Keratinocyte (primary cell): ENCODE measurements at regions not wholly inside any gene's neighbourhood (a gene's known extent, or its start where the extent isn't known, plus 50 kb on each side); places are given as distances from the start of the nearest gene placed in this dataset.

Experiments
- DNase-seq: peaks from one replicate; pipeline ENCODE4 v3.0.0-alpha.2; 2011; ENCODE audit warnings: low read depth, missing footprints, low spot score
- FAIRE-seq: peaks from 2 replicates; lab custom pipeline; 2011; peaks lifted over from hg19 to GRCh38; lab: Jason Lieb, UNC
- H2AFZ ChIP-seq: 2 replicates; pipeline ENCODE4 v1.6.0; 2012; ENCODE audit warnings: low read length, control low read depth, inconsistent platforms; ENCODE audit not compliant: control insufficient read depth
- H3K27ac ChIP-seq: 2 replicates; pipeline ENCODE4 v1.5.1; 2011; ENCODE audit warnings: low read length; ENCODE audit not compliant: control insufficient read depth, insufficient read depth
- H3K27me3 ChIP-seq: 3 replicates; pipeline ENCODE4 v1.6.0; 2011; ENCODE audit warnings: low read length; ENCODE audit not compliant: control insufficient read depth, insufficient read depth; ENCODE audit errors: extremely low read depth
- H3K36me3 ChIP-seq, 2 experiments: 2 replicates in 1 of 2; 3 replicates in 1 of 2; pipeline ENCODE4 v1.5.1; 2011; ENCODE audit warnings: low read length in 2 of 2, mild to moderate bottlenecking in 1 of 2; ENCODE audit not compliant: control insufficient read depth in 2 of 2, insufficient read depth in 2 of 2; ENCODE audit errors: extremely low read depth in 1 of 2
- H3K4me1 ChIP-seq: 3 replicates; pipeline ENCODE4 v1.5.1; 2011; ENCODE audit warnings: low read length; ENCODE audit not compliant: control insufficient read depth, insufficient read depth; ENCODE audit errors: extremely low read depth
- H3K4me2 ChIP-seq: 3 replicates; pipeline ENCODE4 v1.6.0; 2011; ENCODE audit warnings: low read depth, low read length; ENCODE audit not compliant: control insufficient read depth, insufficient read depth; ENCODE audit errors: extremely low read depth
- H3K4me3 ChIP-seq, 3 experiments: fragments of 200-600 bp in 1 of 3; sonication (generic) in 1 of 3; 2 replicates in 2 of 3; 3 replicates in 1 of 3; pipeline ENCODE4 v1.5.1; 2011 to 2016; ENCODE audit warnings: low read length in 3 of 3, mild to moderate bottlenecking in 3 of 3, control low read depth in 2 of 3, inconsistent platforms in 1 of 3, low read depth in 1 of 3, mixed read lengths in 1 of 3, mixed run types in 1 of 3, moderate library complexity in 1 of 3; ENCODE audit not compliant: control insufficient read depth in 2 of 3, insufficient read depth in 2 of 3; ENCODE audit errors: extremely low read depth in 1 of 3
- H3K79me2 ChIP-seq: 2 replicates; pipeline ENCODE4 v1.6.0; 2012; ENCODE audit warnings: low read length; ENCODE audit not compliant: control insufficient read depth, insufficient read depth
- H3K9ac ChIP-seq: 3 replicates; pipeline ENCODE4 v1.6.0; 2011; ENCODE audit warnings: low read length; ENCODE audit not compliant: control insufficient read depth, insufficient read depth; ENCODE audit errors: extremely low read depth
- H3K9me1 ChIP-seq: 3 replicates; pipeline ENCODE4 v1.6.0; 2011; ENCODE audit warnings: low read length; ENCODE audit not compliant: control insufficient read depth, insufficient read depth; ENCODE audit errors: extremely low read depth
- H3K9me3 ChIP-seq: 2 replicates; pipeline ENCODE4 v1.5.1; 2012; ENCODE audit warnings: low read depth, low read length; ENCODE audit not compliant: control insufficient read depth
- H4K20me1 ChIP-seq: 3 replicates; pipeline ENCODE4 v1.6.0; 2011; ENCODE audit warnings: low read length; ENCODE audit not compliant: control insufficient read depth, insufficient read depth; ENCODE audit errors: extremely low read depth
- CTCF ChIP-seq, 3 experiments: IDR thresholded peaks in 1 of 3; conservative IDR thresholded peaks in 1 of 3; optimal IDR thresholded peaks in 1 of 3; 2 replicates in 2 of 3; 3 replicates in 1 of 3; pipeline versions ENCODE3 to v1.5.1; 2011; ENCODE audit warnings: low read length in 3 of 3, mild to moderate bottlenecking in 3 of 3, moderate library complexity in 2 of 3, control low read depth in 1 of 3, inconsistent platforms in 1 of 3; ENCODE audit not compliant: insufficient read depth in 2 of 3; ENCODE audit errors: extremely low read depth in 1 of 3
- EZH2 ChIP-seq: IDR thresholded peaks from one replicate; pipeline ENCODE4 v1.6.1; 2012; ENCODE audit warnings: inconsistent platforms, mild to moderate bottlenecking, low read length, moderate library complexity
- dilution Hi-C: fragments of 300-500 bp; cut with MboI; formaldehyde crosslinking; loops from one replicate; pipeline ENCODE4 v1.7.0; 2020; ENCODE audit warnings: low sequenced_read_pairs; ENCODE audit not compliant: extremely low pct_ligation_motif_present

- Histone ChIP-seq H3K9me3 (no peaks in the 10 kb centered on the region), H2AFZ (peak overlapping the region; percentile 73), H3K9ac (no peak overlapping the region), H3K4me1 (peaks cover 31% of the 10 kb centered on the region), H3K27ac (no peak overlapping the region), H3K36me3 (no peaks in the 10 kb centered on the region), H3K9me1 (no peaks in the 10 kb centered on the region), H3K79me2 (no peaks in the 10 kb centered on the region), H3K4me3 (no peak overlapping the region), H3K4me2 (no peak overlapping the region), H4K20me1 (no peaks in the 10 kb centered on the region), H3K27me3 (no peaks in the 10 kb centered on the region)
- no peak for DNase-seq
- dilution Hi-C loops, result no loop called here
- FAIRE-seq, result no peak
- TF ChIP-seq CTCF (optimal IDR thresholded peaks at IDR 0.05 in 1 of 3, IDR thresholded peaks at IDR 0.05 in 1 of 3, conservative IDR thresholded peaks at IDR 0.05 in 1 of 3; ENCODE audit: extremely low read depth in 1 of 3, insufficient read depth in 2 of 3, low read length in 3 of 3) (peak in 1 of 3 experiments; percentile 14), EZH2 (no peak)
Observed at GRCh38 chr4:156113138-156113765, 159.6 kb upstream of the CTSO start.

GRCh38 chr4:156111686-156112085, 158.0 kb upstream of the CTSO start:
- DNase-seq (no peak), FAIRE-seq (no peak)
- no peak overlapping the region for H3K4me2 ChIP-seq
- no peaks in the 10 kb centered on the region for H3K27me3 ChIP-seq
- H4K20me1 ChIP-seq, result no peaks in the 10 kb centered on the region
- no peak overlapping the region for H3K9ac ChIP-seq
- H3K4me1 ChIP-seq, result peaks cover 31% of the 10 kb centered on the region
- dilution Hi-C loops, result no loop called here
- TF ChIP-seq CTCF (optimal IDR thresholded peaks at IDR 0.05 in 1 of 3, IDR thresholded peaks at IDR 0.05 in 1 of 3, conservative IDR thresholded peaks at IDR 0.05 in 1 of 3; ENCODE audit: extremely low read depth in 1 of 3, insufficient read depth in 2 of 3, low read length in 3 of 3) (no peak), EZH2 (no peak)
- peak overlapping the region; percentile 55 for H2AFZ ChIP-seq
- no peaks in the 10 kb centered on the region for H3K36me3 ChIP-seq
- no peak overlapping the region for H3K27ac ChIP-seq
- H3K4me3 ChIP-seq, result no peak overlapping the region
- no peaks in the 10 kb centered on the region for H3K9me3 ChIP-seq
- H3K9me1 ChIP-seq, result no peaks in the 10 kb centered on the region
- H3K79me2 ChIP-seq, result no peaks in the 10 kb centered on the region
